Midbrain (tissue), 1 donor: ENCODE measurements at regions not wholly inside any gene's neighbourhood (a gene's known extent, or its start where the extent isn't known, plus 50 kb on each side); places are given as distances from the start of the nearest gene placed in this dataset.

Source experiments
- DNase-seq: peaks from one replicate; lab custom pipeline; 2025; lab: John Stamatoyannopoulos, UW

- DNase-seq = no peak
Measured at GRCh38 chr12:98149270-98149669, 366.1 kb upstream of the TMPO start.

- DNase-seq = no peak
Measured at GRCh38 chr12:98149691-98150210, 365.6 kb upstream of the TMPO start.

GRCh38 chr12:98151105-98151590 lies 364.2 kb upstream of the TMPO start:
- DNase-seq = no peak

GRCh38 chr12:98151984-98152383 lies 363.4 kb upstream of the TMPO start:
- no peak for DNase-seq

GRCh38 chr12:98154850-98155249 lies 360.5 kb upstream of the TMPO start:
- DNase-seq = no peak

- DNase-seq = no peak
Measured at GRCh38 chr12:98156697-98157096, 358.7 kb upstream of the TMPO start.

- no peak for DNase-seq
Measured at GRCh38 chr12:98162906-98163678, 352.3 kb upstream of the TMPO start.

GRCh38 chr12:98172304-98172703 lies 343.1 kb upstream of the TMPO start:
- no peak for DNase-seq

- DNase-seq = no peak
Measured at GRCh38 chr12:98172801-98173200, 342.6 kb upstream of the TMPO start.

- DNase-seq = no peak
Measured at GRCh38 chr12:98173773-98174427, 341.5 kb upstream of the TMPO start.

GRCh38 chr12:98174428-98174809 lies 341.0 kb upstream of the TMPO start:
- DNase-seq = no peak

GRCh38 chr12:98178126-98178525 lies 337.3 kb upstream of the TMPO start:
- no peak for DNase-seq

GRCh38 chr12:98179151-98179550 lies 336.2 kb upstream of the TMPO start:
- DNase-seq = no peak

- no peak for DNase-seq
Measured at GRCh38 chr12:98180603-98181002, 334.8 kb upstream of the TMPO start.

- DNase-seq = no peak
Measured at GRCh38 chr12:98182821-98183220, 332.6 kb upstream of the TMPO start.

- no peak for DNase-seq
Measured at GRCh38 chr12:98185606-98186005, 329.8 kb upstream of the TMPO start.

- DNase-seq = no peak
Measured at GRCh38 chr12:98188650-98189077, 326.7 kb upstream of the TMPO start.

GRCh38 chr12:98194591-98194990 lies 320.8 kb upstream of the TMPO start:
- DNase-seq = no peak

- no peak for DNase-seq
Measured at GRCh38 chr12:98198261-98198982, 317.0 kb upstream of the TMPO start.

- no peak for DNase-seq
Measured at GRCh38 chr12:98208816-98209215, 306.6 kb upstream of the TMPO start.

GRCh38 chr12:98211909-98212695 lies 303.3 kb upstream of the TMPO start:
- DNase-seq = no peak

GRCh38 chr12:98213556-98213955 lies 301.8 kb upstream of the TMPO start:
- DNase-seq = no peak
